ENCODE measurements at regions not wholly inside any gene's neighbourhood (a gene's known extent, or its start where the extent isn't known, plus 50 kb on each side); places are given as distances from the start of the nearest gene placed in this dataset.
"Not testable (repeated sequence)": the region's sequence is repeated elsewhere in the genome, so short reads cannot be mapped to it uniquely, and the experiment has no call there.

GRCh38 chr1:197850918-197851317, 51.5 kb upstream of the C1orf53 start:
- Mint-ChIP-seq H3K9me3 (no peaks in the 10 kb centered on the region), H3K27ac (no peak overlapping the region), H3K4me3 (no peak overlapping the region), H3K4me1 (no peaks in the 10 kb centered on the region), H3K36me3 (peaks cover 2% of the 10 kb centered on the region), H3K27me3 (peaks cover 5% of the 10 kb centered on the region)

- H3K4me3 Mint-ChIP-seq, result no peak overlapping the region
- no peaks in the 10 kb centered on the region for H3K4me1 Mint-ChIP-seq
Measured at GRCh38 chr1:197850042-197850441, 52.4 kb upstream of the C1orf53 start.

DNA sequence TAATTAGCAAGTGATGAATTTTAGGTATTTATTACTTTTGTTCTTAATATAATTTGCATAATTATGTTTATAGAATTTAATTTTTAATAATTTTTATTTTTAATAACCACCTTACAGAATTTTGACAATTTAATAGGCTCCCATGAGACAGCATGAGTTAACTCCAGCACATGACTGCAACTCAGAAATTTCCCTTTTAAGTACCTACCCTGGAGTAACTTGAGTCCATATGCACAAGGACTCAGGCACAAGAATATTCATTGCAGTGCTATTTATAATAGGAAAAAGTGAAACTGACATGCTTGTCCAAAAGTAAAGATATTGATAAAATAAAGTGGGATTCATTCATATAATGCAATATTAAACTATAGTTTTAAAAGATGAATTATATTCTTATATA, 54.1 kb upstream of the C1orf53 start:
- no peaks in the 10 kb centered on the region for H3K4me1 Mint-ChIP-seq
- H3K27me3 Mint-ChIP-seq, result peaks cover 9% of the 10 kb centered on the region
- no peak overlapping the region for H3K4me3 Mint-ChIP-seq

More at GRCh38 chr1:197850042-197850441, 52.4 kb upstream of the C1orf53 start:
- no peak overlapping the region for H3K27ac Mint-ChIP-seq
- peaks cover 5% of the 10 kb centered on the region for H3K27me3 Mint-ChIP-seq
- H3K9me3 Mint-ChIP-seq, result no peaks in the 10 kb centered on the region
- peaks cover 2% of the 10 kb centered on the region for H3K36me3 Mint-ChIP-seq

GRCh38 chr1:197845886-197846285, 56.5 kb upstream of the C1orf53 start:
- H3K4me3 Mint-ChIP-seq, result no peak overlapping the region
- H3K27ac Mint-ChIP-seq, result no peak overlapping the region
- no peaks in the 10 kb centered on the region for H3K4me1 Mint-ChIP-seq
- no peaks in the 10 kb centered on the region for H3K9me3 Mint-ChIP-seq
- peaks cover 6% of the 10 kb centered on the region for H3K27me3 Mint-ChIP-seq
- no peaks in the 10 kb centered on the region for H3K36me3 Mint-ChIP-seq

More for the DNA sequence above, 54.1 kb upstream of the C1orf53 start:
- no peaks in the 10 kb centered on the region for H3K36me3 Mint-ChIP-seq
- no peak overlapping the region for H3K27ac Mint-ChIP-seq
- H3K9me3 Mint-ChIP-seq, result no peaks in the 10 kb centered on the region

DNA sequence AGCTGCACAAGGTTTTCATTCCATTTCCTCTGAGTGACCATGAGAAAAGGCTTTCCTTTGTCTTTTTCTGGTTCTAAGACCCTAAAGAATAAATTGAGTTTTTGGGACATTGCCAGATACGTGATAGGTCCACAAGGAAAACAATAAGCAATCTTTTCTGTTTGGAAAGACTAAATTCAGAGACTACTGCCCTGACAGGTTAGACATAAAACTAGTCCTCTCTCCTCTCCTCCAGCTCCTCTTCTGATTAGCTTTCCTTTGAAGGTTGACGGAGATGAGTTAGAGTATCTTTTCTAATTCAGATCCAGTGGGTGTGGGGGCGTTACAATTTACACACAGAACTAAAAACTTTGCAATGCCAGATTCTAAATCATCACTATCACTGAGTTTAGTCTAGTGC, 57.8 kb upstream of the C1orf53 start:
- peaks cover 6% of the 10 kb centered on the region for H3K27me3 Mint-ChIP-seq
- no peak overlapping the region for H3K4me3 Mint-ChIP-seq
- H3K27ac Mint-ChIP-seq, result no peak overlapping the region
- H3K4me1 Mint-ChIP-seq, result no peaks in the 10 kb centered on the region
- H3K36me3 Mint-ChIP-seq, result no peaks in the 10 kb centered on the region
- H3K9me3 Mint-ChIP-seq, result no peaks in the 10 kb centered on the region

- H3K4me3 Mint-ChIP-seq, result no peak overlapping the region
- H3K36me3 Mint-ChIP-seq, result no peaks in the 10 kb centered on the region
- H3K4me1 Mint-ChIP-seq, result peaks cover 3 to 5% (median 5%) of the 10 kb centered on the region in 3 donors
- peaks cover 6% of the 10 kb centered on the region for H3K27me3 Mint-ChIP-seq
- no peak overlapping the region for H3K27ac Mint-ChIP-seq
- H3K9me3 Mint-ChIP-seq, result no peaks in the 10 kb centered on the region
Measured at GRCh38 chr1:197843401-197843800, 59.0 kb upstream of the C1orf53 start.

GRCh38 chr1:197842646-197843045, 59.8 kb upstream of the C1orf53 start:
- Mint-ChIP-seq H3K36me3 (no peaks in the 10 kb centered on the region), H3K27ac (no peak overlapping the region), H3K4me3 (no peak overlapping the region), H3K9me3 (no peaks in the 10 kb centered on the region), H3K4me1 (peaks cover 3 to 5% (median 5%) of the 10 kb centered on the region in 3 donors), H3K27me3 (peaks cover 6% of the 10 kb centered on the region)

GRCh38 chr1:197841883-197842553, 60.4 kb upstream of the C1orf53 start:
- no peak overlapping the region for H3K27ac Mint-ChIP-seq
- H3K36me3 Mint-ChIP-seq, result no peaks in the 10 kb centered on the region
- peaks cover 6% of the 10 kb centered on the region for H3K27me3 Mint-ChIP-seq
- H3K9me3 Mint-ChIP-seq, result no peaks in the 10 kb centered on the region
- H3K4me3 Mint-ChIP-seq, result no peak overlapping the region
- H3K4me1 Mint-ChIP-seq, result peaks cover 3 to 5% (median 5%) of the 10 kb centered on the region in 3 donors

- Mint-ChIP-seq H3K9me3 (no peaks in the 10 kb centered on the region), H3K4me3 (no peak overlapping the region), H3K27ac (no peak overlapping the region), H3K27me3 (peaks cover 6% of the 10 kb centered on the region), H3K36me3 (no peaks in the 10 kb centered on the region), H3K4me1 (peaks cover 3 to 5% (median 5%) of the 10 kb centered on the region in 3 donors)
Measured at GRCh38 chr1:197841158-197841557, 61.3 kb upstream of the C1orf53 start.

GRCh38 chr1:197839786-197840185, 62.6 kb upstream of the C1orf53 start:
- H3K9me3 Mint-ChIP-seq, H3K4me3 Mint-ChIP-seq, H3K4me1 Mint-ChIP-seq, H3K36me3 Mint-ChIP-seq, H3K27me3 Mint-ChIP-seq: not testable (repeated sequence)
- peak overlapping the region in 1 of 3 donors; percentile 35 for H3K27ac Mint-ChIP-seq

DNA sequence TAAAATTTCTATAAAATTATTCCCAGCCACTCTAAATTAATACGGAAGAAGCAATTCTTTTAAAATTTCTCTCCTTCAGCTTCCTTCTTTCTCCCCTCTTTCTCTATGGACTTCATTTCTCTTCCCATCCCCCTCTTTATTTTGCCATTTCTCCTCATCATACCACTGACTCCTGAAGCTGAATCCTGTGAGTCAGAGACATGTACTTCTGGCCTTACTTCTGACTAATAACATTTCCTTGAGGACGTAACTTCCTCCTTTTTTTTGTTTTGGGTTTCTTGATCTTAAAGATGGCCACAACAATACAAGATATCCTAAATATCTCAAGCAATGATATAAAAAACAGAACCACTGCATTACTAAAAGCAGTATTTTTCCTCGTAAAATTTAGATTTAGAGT, 63.6 kb upstream of the DENND1B start:
- Mint-ChIP-seq H3K9me3 (no peaks in the 10 kb centered on the region), H3K4me1 (peaks cover 3 to 5% (median 5%) of the 10 kb centered on the region in 3 donors), H3K27ac (no peak overlapping the region), H3K27me3 (peaks cover 3% of the 10 kb centered on the region), H3K36me3 (no peaks in the 10 kb centered on the region), H3K4me3 (no peak overlapping the region)

DNA sequence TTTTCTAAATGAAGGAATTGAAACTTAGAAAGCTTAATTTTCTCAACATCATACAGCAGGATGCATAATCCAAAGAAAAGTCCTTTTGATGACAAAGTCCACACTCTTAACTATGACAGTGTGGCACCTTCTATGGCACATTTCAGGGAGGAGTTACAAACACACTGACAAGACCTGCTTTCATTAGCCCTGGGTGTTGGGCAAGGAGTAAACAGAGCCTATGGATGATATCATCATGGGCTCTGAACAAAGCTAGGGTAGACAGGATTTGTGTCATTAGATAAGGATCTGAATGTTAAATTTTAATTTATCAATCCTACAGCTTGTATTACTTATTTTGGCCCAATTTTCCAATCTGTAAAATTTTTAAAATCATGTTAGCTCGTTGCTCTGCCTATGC, 62.6 kb upstream of the DENND1B start:
- Mint-ChIP-seq H3K27me3 (no peaks in the 10 kb centered on the region), H3K9me3 (no peaks in the 10 kb centered on the region), H3K4me1 (peaks cover 3 to 5% (median 5%) of the 10 kb centered on the region in 3 donors), H3K4me3 (no peak overlapping the region), H3K36me3 (no peaks in the 10 kb centered on the region), H3K27ac (no peak overlapping the region)

- peak overlapping the region in 1 of 4 donors; percentile 54 for H3K4me3 Mint-ChIP-seq
- not testable (repeated sequence) for H3K4me1 Mint-ChIP-seq, H3K27ac Mint-ChIP-seq, H3K36me3 Mint-ChIP-seq, H3K27me3 Mint-ChIP-seq, H3K9me3 Mint-ChIP-seq
Measured at GRCh38 chr1:197836356-197836755, 61.1 kb upstream of the DENND1B start.

DNA sequence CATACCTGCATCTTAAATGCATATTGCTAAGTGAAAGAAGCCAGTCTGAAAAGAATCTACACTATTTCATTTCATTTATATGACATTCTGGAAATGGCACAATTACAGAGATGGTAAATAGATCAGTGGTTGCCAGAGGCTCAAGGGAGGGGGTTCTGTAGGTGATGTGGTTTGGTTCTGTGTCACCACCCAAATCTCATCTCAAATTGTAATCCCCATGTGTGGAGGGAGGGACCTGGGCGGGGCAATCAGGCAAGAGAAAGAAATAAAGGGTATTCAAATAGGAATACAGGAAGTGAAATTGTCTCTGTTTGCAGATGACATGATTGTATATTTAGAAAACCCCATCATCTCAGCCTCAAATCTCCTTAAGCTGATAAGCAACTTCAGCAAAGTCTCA, 53.7 kb upstream of the DENND1B start:
- not testable (repeated sequence) for H3K4me1 Mint-ChIP-seq, H3K27ac Mint-ChIP-seq, H3K9me3 Mint-ChIP-seq, H3K27me3 Mint-ChIP-seq, H3K36me3 Mint-ChIP-seq
- H3K4me3 Mint-ChIP-seq, result peak overlapping the region in 1 of 4 donors; percentile 13

- H3K4me3 Mint-ChIP-seq, result no peak overlapping the region
- H3K4me1 Mint-ChIP-seq, result peaks cover 7 to 9% (median 8%) of the 10 kb centered on the region in 3 donors
- H3K9me3 Mint-ChIP-seq, result peaks cover 0 to 4% (median 0%) of the 10 kb centered on the region in 3 donors
- H3K27ac Mint-ChIP-seq, result no peak overlapping the region
- H3K27me3 Mint-ChIP-seq, result no peaks in the 10 kb centered on the region
- H3K36me3 Mint-ChIP-seq, result peaks cover 2% of the 10 kb centered on the region
Measured at GRCh38 chr1:197825541-197825940, 50.3 kb upstream of the DENND1B start.
